Urothelium cell line (cell line): ENCODE measurements at regions not wholly inside any gene's neighbourhood (a gene's known extent, or its start where the extent isn't known, plus 50 kb on each side); places are given as distances from the start of the nearest gene placed in this dataset.
A peak's percentile ranks its signal among the peaks of the same experiment; 100 is the strongest.
"Not testable (repeated sequence)": the region's sequence is repeated elsewhere in the genome, so short reads cannot be mapped to it uniquely, and the experiment has no call there.

Experiments used
- DNase-seq: peaks from one replicate; pipeline ENCODE4 v3.0.0; 2011; ENCODE audit warnings: low spot score, mixed read lengths
- FAIRE-seq: peaks from 2 replicates; lab custom pipeline; 2011; peaks lifted over from hg19 to GRCh38; lab: Jason Lieb, UNC

GRCh38 chr6:47405273-47405672 lies 72.3 kb upstream of the CD2AP start:
- FAIRE-seq (no peak), DNase-seq (no peak)

- FAIRE-seq (no peak), DNase-seq (no peak)
Measured at GRCh38 chr6:47407300-47408281, 70.0 kb upstream of the CD2AP start.

GRCh38 chr6:47413752-47414422 lies 63.7 kb upstream of the CD2AP start:
- peak; percentile 56 for DNase-seq
- no peak for FAIRE-seq

GRCh38 chr6:47414423-47415167 lies 63.0 kb upstream of the CD2AP start:
- DNase-seq (peak; percentile 31), FAIRE-seq (no peak)

GRCh38 chr6:47416396-47417345 lies 60.9 kb upstream of the CD2AP start:
- DNase-seq = no peak
- no peak for FAIRE-seq

- DNase-seq = no peak
- FAIRE-seq = no peak
Measured at GRCh38 chr6:47419621-47420020, 58.0 kb upstream of the CD2AP start.

GRCh38 chr6:47420394-47421371 lies 56.9 kb upstream of the CD2AP start:
- FAIRE-seq (no peak), DNase-seq (peak; percentile 32)

- DNase-seq = no peak
- FAIRE-seq = no peak
Measured at GRCh38 chr6:47423079-47423478, 54.5 kb upstream of the CD2AP start.

GRCh38 chr6:47424436-47424836 lies 53.2 kb upstream of the CD2AP start:
- no peak for FAIRE-seq
- no peak for DNase-seq

- DNase-seq, FAIRE-seq: not testable (repeated sequence)
Measured at GRCh38 chr6:47425724-47426123, 51.9 kb upstream of the CD2AP start.

GRCh38 chr6:47426524-47427302 lies 50.9 kb upstream of the CD2AP start:
- FAIRE-seq (peak; percentile 35), DNase-seq (no peak)

GRCh38 chr6:47427680-47428079 lies 49.9 kb upstream of the CD2AP start:
- no peak for DNase-seq
- FAIRE-seq = no peak
